ENCODE measurements at regions not wholly inside any gene's neighbourhood (a gene's known extent, or its start where the extent isn't known, plus 50 kb on each side); places are given as distances from the start of the nearest gene placed in this dataset.

DNA sequence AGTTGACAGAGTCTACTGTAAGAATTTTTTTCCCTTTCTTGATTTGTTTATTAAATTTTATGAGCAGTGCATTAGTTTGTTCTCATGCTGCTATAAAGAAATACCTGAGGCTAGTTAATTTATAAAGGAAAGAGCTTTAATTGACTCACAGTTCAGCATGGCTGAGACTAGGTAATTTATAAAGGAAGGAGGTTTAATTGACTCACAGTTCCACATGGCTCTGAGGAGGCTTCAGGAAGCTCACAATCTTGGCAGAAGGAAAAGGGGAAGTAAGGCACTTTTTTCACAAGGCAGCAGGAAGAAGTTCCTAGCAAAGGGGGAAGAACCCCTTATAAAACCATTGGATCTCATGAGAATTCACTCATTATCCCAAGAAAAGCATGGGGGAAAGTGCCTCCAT, 191.4 kb upstream of the VRK2 start:
- H3K27me3 ChIP-seq (replicated peaks; ENCODE audit: insufficient read depth) = no peaks in the 10 kb centered on the region
- H3K4me3 ChIP-seq = no peak overlapping the region
- no peak overlapping the region for H3K27ac ChIP-seq
- intact Hi-C loops (cut with DNase I) = no loop called here
- DNase-seq (ENCODE audit: low spot score) = no peak
- H3K36me3 ChIP-seq = no peaks in the 10 kb centered on the region
- TF ChIP-seq POLR2A (IDR thresholded peaks at IDR 0.05) (no peak), POLR2AphosphoS5 (IDR thresholded peaks at IDR 0.05) (no peak)
- TF ChIP-seq, protein P1, sequence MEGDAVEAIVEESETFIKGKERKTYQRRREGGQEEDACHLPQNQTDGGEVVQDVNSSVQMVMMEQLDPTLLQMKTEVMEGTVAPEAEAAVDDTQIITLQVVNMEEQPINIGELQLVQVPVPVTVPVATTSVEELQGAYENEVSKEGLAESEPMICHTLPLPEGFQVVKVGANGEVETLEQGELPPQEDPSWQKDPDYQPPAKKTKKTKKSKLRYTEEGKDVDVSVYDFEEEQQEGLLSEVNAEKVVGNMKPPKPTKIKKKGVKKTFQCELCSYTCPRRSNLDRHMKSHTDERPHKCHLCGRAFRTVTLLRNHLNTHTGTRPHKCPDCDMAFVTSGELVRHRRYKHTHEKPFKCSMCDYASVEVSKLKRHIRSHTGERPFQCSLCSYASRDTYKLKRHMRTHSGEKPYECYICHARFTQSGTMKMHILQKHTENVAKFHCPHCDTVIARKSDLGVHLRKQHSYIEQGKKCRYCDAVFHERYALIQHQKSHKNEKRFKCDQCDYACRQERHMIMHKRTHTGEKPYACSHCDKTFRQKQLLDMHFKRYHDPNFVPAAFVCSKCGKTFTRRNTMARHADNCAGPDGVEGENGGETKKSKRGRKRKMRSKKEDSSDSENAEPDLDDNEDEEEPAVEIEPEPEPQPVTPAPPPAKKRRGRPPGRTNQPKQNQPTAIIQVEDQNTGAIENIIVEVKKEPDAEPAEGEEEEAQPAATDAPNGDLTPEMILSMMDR (IDR thresholded peaks at IDR 0.05) = no peak
- no peaks in the 10 kb centered on the region for H3K9me3 ChIP-seq
- H3K4me1 ChIP-seq (replicated peaks) = no peaks in the 10 kb centered on the region

DNA sequence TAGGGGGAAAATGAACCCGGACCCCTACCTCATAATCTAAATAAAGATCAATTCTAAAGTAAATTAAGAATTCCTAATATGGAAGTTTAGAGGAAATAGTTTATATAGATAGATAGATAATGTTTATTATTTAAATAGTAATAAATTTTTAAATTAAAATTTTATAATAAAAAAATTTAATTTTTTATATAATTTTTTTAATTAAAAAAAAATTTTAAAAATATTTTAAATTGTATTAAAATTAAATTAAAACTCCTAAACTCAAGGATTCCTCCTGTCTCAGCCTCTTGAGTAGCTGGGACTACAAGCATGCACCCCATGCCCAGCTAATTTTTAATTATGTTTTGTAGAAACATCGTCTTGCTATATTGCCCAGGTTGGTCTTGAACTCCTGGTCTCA, 186.9 kb upstream of the VRK2 start:
- H3K4me3 ChIP-seq = no peak overlapping the region
- TF ChIP-seq POLR2AphosphoS5 (IDR thresholded peaks at IDR 0.05) (no peak), POLR2A (IDR thresholded peaks at IDR 0.05) (no peak)
- TF ChIP-seq, protein P1 (IDR thresholded peaks at IDR 0.05) = no peak
- no peaks in the 10 kb centered on the region for H3K27me3 ChIP-seq (replicated peaks; ENCODE audit: insufficient read depth)
- H3K27ac ChIP-seq = no peak overlapping the region
- no peaks in the 10 kb centered on the region for H3K4me1 ChIP-seq (replicated peaks)
- 96% methylated on average over 2 of the region's 2 CpGs for WGBS
- intact Hi-C loops (cut with DNase I) = no loop called here
- H3K36me3 ChIP-seq = no peaks in the 10 kb centered on the region
- DNase-seq (ENCODE audit: low spot score) = no peak
- H3K9me3 ChIP-seq = no peaks in the 10 kb centered on the region

DNA sequence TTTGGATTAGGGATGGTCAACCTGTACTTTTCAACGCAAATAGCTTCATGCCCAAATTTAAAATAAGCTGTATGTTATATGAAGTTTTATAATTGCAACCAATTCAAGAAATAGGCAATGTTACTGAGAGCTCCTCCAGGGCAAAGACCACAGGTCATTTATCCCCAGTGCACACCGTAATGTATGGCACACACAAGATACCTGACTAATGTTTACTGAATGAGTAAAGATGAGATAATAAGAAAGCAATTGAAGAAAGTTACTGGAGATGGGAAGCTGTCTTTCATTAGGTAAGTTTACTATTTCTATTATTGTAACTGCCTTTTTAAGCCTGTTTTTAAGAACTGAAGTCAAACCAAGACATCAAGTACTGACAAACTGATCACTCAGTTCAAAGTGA, 184.5 kb upstream of the VRK2 start:
- no peak for DNase-seq (ENCODE audit: low spot score)
- Histone ChIP-seq H3K36me3 (no peaks in the 10 kb centered on the region), H3K27ac (no peak overlapping the region), H3K9me3 (no peaks in the 10 kb centered on the region), H3K4me1 (replicated peaks) (no peaks in the 10 kb centered on the region), H3K27me3 (replicated peaks; ENCODE audit: insufficient read depth) (no peaks in the 10 kb centered on the region), H3K4me3 (no peak overlapping the region)
- 82% methylated on average over 2 of the region's 2 CpGs for WGBS
- TF ChIP-seq POLR2AphosphoS5 (IDR thresholded peaks at IDR 0.05) = no peak
- TF ChIP-seq POLR2A (IDR thresholded peaks at IDR 0.05) = no peak
- TF ChIP-seq, protein P1 (IDR thresholded peaks at IDR 0.05) = no peak
- intact Hi-C loops (cut with DNase I) = no loop called here

DNA sequence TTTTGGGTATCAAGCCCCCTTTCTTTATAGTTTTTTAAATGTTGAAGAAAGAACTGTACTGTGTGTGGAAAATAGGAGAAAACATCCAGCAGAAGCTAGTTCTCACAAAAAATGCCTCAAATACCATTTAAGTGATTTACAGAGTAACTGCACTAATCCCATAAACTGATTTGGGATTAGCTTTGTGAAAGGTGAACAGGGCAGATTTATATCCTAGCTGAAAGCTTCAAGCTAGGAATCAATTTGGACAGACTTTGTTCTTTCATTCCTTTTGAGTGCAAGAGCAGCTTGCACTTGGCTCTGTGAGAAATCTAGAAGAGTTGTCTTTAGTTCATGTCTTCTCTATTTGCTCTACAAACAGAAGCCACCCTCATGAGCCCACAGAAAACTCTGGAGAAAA, 183.9 kb upstream of the VRK2 start:
- no peak for DNase-seq (ENCODE audit: low spot score)
- TF ChIP-seq, protein P1 (IDR thresholded peaks at IDR 0.05) = no peak
- no peak for TF ChIP-seq POLR2A (IDR thresholded peaks at IDR 0.05)
- no peak for TF ChIP-seq POLR2AphosphoS5 (IDR thresholded peaks at IDR 0.05)
- intact Hi-C loops (cut with DNase I) = no loop called here

DNA sequence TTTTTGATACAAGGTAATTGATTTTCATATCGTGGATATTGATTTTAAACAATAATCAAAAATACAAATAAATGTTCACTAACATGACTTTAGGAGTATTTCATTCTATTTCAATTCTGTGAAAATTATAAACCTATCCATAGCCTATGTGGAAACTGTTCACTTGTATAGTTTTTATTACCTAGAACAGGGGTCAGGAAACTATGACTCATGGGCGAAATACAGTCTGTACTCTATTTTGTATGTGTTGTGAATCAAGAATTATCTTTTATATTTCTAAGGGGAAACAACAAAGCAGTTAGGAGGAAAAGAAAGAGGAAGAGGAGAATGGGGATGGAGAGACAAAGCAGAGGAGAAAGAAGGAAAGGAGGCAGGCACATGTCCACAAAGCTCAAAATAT, 181.7 kb upstream of the VRK2 start:
- Histone ChIP-seq H3K4me3 (no peak overlapping the region), H3K27ac (no peak overlapping the region), H3K36me3 (no peaks in the 10 kb centered on the region), H3K4me1 (replicated peaks) (no peaks in the 10 kb centered on the region), H3K9me3 (no peaks in the 10 kb centered on the region), H3K27me3 (replicated peaks; ENCODE audit: insufficient read depth) (no peaks in the 10 kb centered on the region)
- intact Hi-C loops (cut with DNase I) = no loop called here
- DNase-seq (ENCODE audit: low spot score) = no peak
- TF ChIP-seq POLR2AphosphoS5 (IDR thresholded peaks at IDR 0.05) (no peak), POLR2A (IDR thresholded peaks at IDR 0.05) (no peak)
- TF ChIP-seq, protein P1 (IDR thresholded peaks at IDR 0.05) = no peak
- 93% methylated on average over 2 of the region's 2 CpGs for WGBS

More for the DNA sequence above, 183.9 kb upstream of the VRK2 start:
- H3K4me1 ChIP-seq (replicated peaks) = no peaks in the 10 kb centered on the region
- no peaks in the 10 kb centered on the region for H3K9me3 ChIP-seq
- no peaks in the 10 kb centered on the region for H3K27me3 ChIP-seq (replicated peaks; ENCODE audit: insufficient read depth)
- no peak overlapping the region for H3K27ac ChIP-seq
- H3K4me3 ChIP-seq = no peak overlapping the region
- H3K36me3 ChIP-seq = no peaks in the 10 kb centered on the region
